DND-41 (cell line): ENCODE measurements at regions not wholly inside any gene's neighbourhood (a gene's known extent, or its start where the extent isn't known, plus 50 kb on each side); places are given as distances from the start of the nearest gene placed in this dataset.

Experiments used
- EZH2 ChIP-seq: IDR thresholded peaks from 3 replicates; pipeline ENCODE4 v1.6.1; 2012; ENCODE audit warnings: borderline replicate concordance, low read depth, mild to moderate bottlenecking, moderate library complexity, low read length, inconsistent platforms; ENCODE audit not compliant: severe bottlenecking
- TF ChIP-seq, protein P1 (sequence below): IDR thresholded peaks from 2 replicates; pipeline ENCODE4 v1.5.1; 2012; ENCODE audit warnings: borderline replicate concordance, low read length, moderate library complexity, mild to moderate bottlenecking; ENCODE audit not compliant: poor library complexity, severe bottlenecking; ENCODE audit errors: extremely low read depth

DNA sequence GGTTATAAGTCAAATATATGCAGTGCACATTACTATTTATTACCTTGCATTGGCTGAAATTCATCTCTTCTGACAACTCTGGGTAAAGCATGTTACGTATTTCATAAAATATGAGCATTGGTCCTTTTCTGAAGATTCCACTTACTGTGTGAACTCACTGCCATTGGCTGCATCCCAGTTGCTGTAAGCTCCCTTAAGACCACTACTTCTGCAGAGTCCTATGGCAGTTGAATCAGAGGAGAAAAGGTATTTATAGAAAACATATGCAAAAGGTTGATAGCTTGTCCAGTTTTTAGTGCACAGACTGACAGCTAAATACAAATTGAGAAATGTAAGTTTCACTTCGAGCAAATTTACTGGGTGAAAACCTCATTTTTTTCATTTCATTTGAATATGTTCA, 394.6 kb upstream of the ARRDC3 start:
- TF ChIP-seq, protein P1, sequence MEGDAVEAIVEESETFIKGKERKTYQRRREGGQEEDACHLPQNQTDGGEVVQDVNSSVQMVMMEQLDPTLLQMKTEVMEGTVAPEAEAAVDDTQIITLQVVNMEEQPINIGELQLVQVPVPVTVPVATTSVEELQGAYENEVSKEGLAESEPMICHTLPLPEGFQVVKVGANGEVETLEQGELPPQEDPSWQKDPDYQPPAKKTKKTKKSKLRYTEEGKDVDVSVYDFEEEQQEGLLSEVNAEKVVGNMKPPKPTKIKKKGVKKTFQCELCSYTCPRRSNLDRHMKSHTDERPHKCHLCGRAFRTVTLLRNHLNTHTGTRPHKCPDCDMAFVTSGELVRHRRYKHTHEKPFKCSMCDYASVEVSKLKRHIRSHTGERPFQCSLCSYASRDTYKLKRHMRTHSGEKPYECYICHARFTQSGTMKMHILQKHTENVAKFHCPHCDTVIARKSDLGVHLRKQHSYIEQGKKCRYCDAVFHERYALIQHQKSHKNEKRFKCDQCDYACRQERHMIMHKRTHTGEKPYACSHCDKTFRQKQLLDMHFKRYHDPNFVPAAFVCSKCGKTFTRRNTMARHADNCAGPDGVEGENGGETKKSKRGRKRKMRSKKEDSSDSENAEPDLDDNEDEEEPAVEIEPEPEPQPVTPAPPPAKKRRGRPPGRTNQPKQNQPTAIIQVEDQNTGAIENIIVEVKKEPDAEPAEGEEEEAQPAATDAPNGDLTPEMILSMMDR = no peak
- TF ChIP-seq EZH2 = no peak
